Posterior vena cava (tissue), 2 donors: ENCODE measurements at regions not wholly inside any gene's neighbourhood (a gene's known extent, or its start where the extent isn't known, plus 50 kb on each side); places are given as distances from the start of the nearest gene placed in this dataset.

Source experiments
- DNase-seq: peaks from one replicate; pipeline ENCODE4 v3.0.0-alpha.2; 2020; ENCODE audit warnings: low spot score
- intact Hi-C, 2 donors: fragments of 100-400 bp; cut with DNase I; formaldehyde crosslinking; loops; one replicate each; pipeline versions ENCODE4 v1.14.1 to v1.14.2; 2022 to 2023
- donor health status: DM: yes; HTN: yes; CAD: no.
- donor health status: DM: yes; HTN: yes; CAD: no.

- intact Hi-C loops: loop anchor here in 1 of 2 donors (10.0 kb wide), 1 partner anchor 455 kb away; no protein-coding TSS in a partner anchor
- no peak for DNase-seq
These were observed 137.3 kb downstream of the SEC61B start for GRCh38 chr9:99359336-99359735.

GRCh38 chr9:99360026-99360425 is 137.9 kb downstream of the SEC61B start:
- DNase-seq: no peak
- intact Hi-C loops: no loop called here

- intact Hi-C loops: no loop called here
- no peak for DNase-seq
These were observed 139.7 kb downstream of the SEC61B start for GRCh38 chr9:99361817-99362216.

DNA sequence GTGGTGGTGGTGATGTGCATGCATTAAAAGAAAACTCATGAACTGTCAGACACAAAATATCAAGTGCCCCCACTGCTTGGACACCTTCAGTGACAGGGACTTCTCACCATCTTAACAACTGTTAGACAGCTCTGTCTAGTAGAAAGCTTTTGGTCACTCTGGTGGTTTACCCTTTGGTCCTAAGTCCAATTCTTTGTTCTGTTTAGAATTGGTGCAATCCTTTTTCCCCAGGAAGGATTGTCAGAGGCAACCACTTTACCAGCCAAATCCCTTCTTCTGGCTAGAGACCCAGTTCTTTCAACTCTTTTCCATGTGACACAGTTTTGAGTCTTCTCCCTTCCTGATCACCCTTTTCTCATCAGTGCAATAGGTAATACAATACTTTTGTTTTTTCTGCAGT is 140.2 kb downstream of the SEC61B start:
- no peak for DNase-seq
- intact Hi-C loops: no loop called here

- no peak for DNase-seq
- intact Hi-C loops: no loop called here
These were observed 141.4 kb downstream of the SEC61B start for GRCh38 chr9:99363509-99363908.

GRCh38 chr9:99365233-99365980 is 143.3 kb downstream of the SEC61B start:
- no peak for DNase-seq
- intact Hi-C loops: no loop called here

- intact Hi-C loops: no loop called here
- no peak for DNase-seq
These were observed 144.1 kb downstream of the SEC61B start for GRCh38 chr9:99366183-99366582.

DNA sequence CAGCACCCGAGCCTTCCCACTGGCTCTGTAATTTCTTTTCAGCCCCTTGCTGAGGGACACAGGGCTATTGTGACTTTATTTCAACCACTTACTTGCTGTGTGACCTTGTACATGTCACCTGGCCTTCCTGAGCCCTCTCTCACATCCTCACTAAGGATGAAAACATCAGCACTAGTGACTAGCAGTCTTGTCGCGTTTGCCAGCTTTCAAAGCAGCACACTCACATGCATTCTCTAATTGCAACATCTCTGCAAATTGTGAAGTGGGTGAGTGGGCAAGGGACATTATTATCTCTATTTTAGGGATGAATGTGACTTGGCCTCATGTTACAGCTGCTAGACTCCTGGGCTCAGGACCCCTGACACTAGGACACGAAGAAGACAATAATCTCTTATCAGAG is 144.5 kb downstream of the SEC61B start:
- intact Hi-C loops: no loop called here
- no peak for DNase-seq

DNA sequence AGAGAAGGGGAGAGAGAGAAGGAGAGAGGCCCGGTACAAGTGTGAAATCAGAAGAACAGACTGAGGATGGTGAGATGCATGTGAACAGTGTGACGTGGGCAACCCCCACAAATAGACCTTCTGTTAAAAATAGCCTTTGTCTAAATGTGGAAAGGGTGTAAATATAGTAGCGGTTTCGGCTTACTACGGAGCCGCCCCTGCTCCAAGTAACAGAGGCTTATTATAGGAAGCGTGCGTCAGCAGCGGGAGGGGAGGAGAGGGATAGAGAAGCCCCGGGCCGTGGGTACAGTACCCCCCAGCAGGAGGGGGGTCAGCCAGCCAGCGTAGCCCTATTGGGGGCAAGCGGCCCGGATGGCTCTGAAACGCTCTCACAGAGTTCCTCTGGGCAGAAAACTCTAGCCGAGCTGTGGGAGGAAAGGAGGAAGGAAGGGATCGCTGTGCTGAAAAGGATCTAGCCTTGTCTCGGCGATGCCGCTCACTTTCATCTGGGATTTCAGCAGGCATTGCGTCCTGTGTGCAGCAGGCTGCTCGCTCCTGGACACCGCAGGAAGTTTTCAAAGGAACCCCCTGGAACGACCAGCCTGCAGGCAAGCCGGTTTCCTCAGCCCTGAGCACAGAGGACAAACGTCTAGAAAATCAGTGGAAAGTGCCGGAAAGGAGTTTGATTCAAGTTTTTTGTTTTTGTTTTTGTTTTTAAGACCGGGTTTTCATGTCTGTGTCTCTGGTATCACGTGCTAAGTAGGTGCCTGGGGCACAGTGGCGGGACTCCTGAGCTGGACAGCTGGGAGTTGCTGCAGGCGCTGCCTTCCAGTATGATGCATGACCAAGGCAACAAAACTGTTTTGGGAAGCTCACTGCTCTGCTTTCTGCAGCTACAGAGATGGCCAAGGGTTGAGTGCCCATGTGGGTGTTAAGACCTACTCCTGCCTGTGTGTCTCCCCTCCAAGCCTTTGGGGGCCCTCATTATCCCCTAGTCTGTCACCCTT is 146.6 kb downstream of the SEC61B start:
- intact Hi-C loops: no loop called here
- DNase-seq: peak; percentile 91

DNA sequence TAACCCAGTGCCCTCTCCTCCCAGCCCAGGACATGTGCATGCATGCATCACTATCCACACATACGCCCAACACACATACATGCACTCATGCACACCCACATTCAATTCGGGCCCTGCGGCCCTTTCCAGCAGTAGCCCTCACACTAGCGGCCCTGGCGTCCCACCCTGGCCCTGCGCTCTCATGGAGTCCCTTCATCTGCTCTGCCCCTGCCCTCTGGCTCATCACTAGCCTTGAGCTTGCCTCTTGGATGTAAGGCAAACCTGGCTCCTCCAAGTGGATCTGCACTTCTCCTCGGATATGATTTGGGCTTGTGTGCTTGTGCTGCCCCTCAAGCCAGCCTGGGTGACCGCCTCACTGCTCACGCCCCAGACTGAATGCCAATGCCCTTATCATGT is 147.2 kb downstream of the SEC61B start:
- DNase-seq: no peak
- intact Hi-C loops: no loop called here

GRCh38 chr9:99370376-99370775 is 148.3 kb downstream of the SEC61B start:
- no peak for DNase-seq
- intact Hi-C loops: no loop called here

DNA sequence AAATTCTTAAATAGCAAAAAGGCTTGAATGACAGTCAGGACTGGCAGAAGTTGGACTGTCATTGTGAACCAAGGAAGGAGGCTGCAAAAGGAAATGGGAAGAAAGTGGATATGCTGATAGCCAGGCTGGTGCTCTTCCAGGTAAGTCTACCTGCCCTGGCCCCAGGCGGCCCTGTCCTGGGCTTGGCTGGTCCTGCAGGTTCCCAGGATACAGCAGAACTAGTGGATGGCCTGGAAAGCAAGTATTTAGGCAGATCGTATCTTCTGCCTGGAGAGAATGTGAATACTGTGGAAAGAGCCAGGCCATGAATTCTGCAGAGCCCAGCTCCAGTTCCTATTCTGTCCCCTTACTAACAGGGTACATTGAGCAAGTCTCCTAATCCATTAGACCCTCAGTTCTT is 149.3 kb downstream of the SEC61B start:
- intact Hi-C loops: no loop called here

GRCh38 chr9:99373912-99374311 is 151.8 kb downstream of the SEC61B start:
- DNase-seq: no peak
- intact Hi-C loops: no loop called here

More for the DNA sequence above, 149.3 kb downstream of the SEC61B start:
- no peak for DNase-seq

DNA sequence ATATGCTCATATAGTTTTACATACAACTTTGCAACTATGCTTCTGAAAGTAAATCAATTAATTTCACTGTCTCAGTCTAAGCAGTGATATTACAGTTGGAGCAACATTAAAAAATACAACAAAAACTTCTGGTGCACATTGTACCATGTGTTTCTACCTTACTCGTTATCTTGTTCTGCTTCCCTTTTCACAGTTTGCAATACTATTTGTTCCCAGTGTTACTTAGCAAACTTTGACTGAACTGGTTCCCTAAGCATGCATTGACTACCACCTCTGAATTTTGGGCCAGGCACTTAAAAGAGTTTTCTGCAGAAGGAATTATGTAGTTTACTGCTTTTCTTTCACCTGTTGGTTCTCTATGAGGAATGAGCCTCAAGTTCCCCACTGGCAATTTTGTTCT is 152.7 kb downstream of the SEC61B start:
- DNase-seq: no peak
- intact Hi-C loops: no loop called here

DNA sequence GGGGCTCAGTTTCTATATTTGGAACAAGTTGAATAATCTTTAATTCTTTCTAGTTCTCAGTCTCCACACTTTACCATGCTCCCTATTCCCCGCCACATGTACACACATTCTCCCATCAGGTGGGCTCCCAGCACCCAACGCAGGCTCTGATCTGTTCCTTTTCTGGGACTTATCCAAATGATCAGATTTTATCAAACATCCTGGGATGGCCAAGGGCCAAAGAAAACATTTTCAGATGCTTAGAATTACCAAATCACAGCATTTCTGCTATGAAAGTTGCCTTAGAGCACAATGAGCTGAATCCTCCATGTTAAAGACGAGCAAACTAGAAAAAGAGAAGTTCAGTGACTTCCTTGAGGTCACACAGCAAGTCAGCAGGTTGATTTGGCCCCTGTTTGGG is 153.4 kb downstream of the SEC61B start:
- intact Hi-C loops: no loop called here
- no peak for DNase-seq

DNA sequence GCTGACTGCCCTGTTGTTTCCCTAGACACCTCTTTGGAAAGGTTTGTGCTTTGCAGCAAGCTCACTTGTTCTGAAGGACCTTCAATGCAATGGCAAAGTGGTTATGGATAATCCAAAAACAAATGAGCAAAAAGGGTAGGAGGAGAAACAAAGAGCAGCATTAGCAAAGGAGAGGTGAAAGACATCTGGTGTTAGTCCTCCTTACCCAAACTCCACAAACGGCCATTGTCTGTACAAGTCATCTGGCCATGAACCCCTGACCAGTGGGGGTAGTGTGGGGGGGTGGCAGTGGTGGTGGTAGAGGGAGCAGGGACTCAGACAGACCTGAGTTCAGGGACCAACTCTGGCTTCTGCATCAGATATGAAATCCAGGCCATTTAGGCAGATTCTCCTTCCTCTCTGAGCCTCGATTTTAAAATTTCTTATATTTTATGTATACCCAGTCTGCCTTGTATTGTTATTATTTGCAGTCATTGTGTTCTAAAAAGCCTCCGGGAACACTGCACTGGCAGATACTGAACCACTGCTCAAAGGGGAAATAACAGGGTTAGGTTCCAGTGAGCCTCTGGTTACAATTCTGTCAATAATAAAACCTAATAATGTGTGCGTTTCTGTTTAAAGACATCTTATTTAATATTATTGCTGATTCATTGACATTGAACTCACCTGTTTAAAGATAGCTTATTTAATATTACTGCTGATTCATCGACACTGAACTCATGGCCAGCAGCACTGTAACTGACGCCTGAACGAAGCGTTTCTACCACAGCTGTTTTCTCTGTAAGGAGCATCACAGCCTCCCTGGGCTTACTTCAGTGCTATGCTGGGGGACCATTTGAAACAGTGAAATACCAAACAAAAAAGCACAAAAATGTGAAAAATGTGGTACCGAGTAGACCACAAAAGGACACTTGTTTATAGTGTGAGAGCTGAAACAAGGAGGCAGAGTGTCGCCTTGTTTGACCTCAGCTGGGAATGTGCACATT is 156.0 kb downstream of the SEC61B start:
- intact Hi-C loops: no loop called here

GRCh38 chr9:99383536-99383935 is 161.5 kb downstream of the SEC61B start:
- intact Hi-C loops: no loop called here
- DNase-seq: no peak

More for the DNA sequence above, 156.0 kb downstream of the SEC61B start:
- DNase-seq: no peak

GRCh38 chr9:99385215-99385614 is 163.1 kb downstream of the SEC61B start:
- intact Hi-C loops: no loop called here
- no peak for DNase-seq

DNA sequence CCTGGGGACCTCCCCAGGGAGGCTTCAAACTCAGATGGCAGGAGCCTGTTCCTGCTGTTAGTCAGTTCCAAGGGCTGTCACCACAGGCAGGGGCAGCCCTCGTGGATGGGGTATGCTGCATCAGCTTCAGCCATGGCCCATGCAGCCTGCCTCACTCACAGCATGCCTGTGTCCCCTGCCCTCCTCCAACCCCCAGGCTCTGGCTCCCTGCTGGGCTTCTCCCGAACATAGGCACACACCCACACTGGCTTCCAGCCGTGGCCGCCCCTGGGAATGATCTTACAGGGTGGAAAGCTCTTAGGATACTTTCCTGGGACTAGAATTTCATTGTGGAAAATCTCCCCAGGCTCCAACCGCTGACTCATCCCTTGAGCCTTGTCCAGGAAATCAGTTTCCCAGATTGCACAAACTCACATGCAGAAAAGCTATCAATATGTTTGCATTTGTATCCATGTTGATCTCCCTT is 163.8 kb downstream of the SEC61B start:
- intact Hi-C loops: no loop called here

More for the DNA sequence above, 163.8 kb downstream of the SEC61B start:
- no peak for DNase-seq
